ENCODE measurements at regions not wholly inside any gene's neighbourhood (a gene's known extent, or its start where the extent isn't known, plus 50 kb on each side); places are given as distances from the start of the nearest gene placed in this dataset.
"Not testable (repeated sequence)": the region's sequence is repeated elsewhere in the genome, so short reads cannot be mapped to it uniquely, and the experiment has no call there.

GRCh38 chr13:48583859-48584311 is 51.0 kb upstream of the RCBTB2 start:
- H3K27me3 ChIP-seq (ENCODE audit: insufficient read depth, low read length), result no peaks in the 10 kb centered on the region
- H3K4me1 ChIP-seq (ENCODE audit: insufficient read depth, low read length), result peaks cover 13% of the 10 kb centered on the region
- no peaks in the 10 kb centered on the region for H3K36me3 ChIP-seq (ENCODE audit: insufficient read depth, low read length)
- H3K9me3 ChIP-seq (ENCODE audit: insufficient read depth, low read depth, low read length), result no peaks in the 10 kb centered on the region
- H3K4me3 ChIP-seq (ENCODE audit: low read length), result no peak overlapping the region
- H3K27ac ChIP-seq (ENCODE audit: low read depth, low read length), result no peak overlapping the region
- no peak overlapping the region for H3K9ac ChIP-seq (ENCODE audit: low read depth, low read length)
- 94% methylated on average over 3 of the region's 3 CpGs for WGBS

DNA sequence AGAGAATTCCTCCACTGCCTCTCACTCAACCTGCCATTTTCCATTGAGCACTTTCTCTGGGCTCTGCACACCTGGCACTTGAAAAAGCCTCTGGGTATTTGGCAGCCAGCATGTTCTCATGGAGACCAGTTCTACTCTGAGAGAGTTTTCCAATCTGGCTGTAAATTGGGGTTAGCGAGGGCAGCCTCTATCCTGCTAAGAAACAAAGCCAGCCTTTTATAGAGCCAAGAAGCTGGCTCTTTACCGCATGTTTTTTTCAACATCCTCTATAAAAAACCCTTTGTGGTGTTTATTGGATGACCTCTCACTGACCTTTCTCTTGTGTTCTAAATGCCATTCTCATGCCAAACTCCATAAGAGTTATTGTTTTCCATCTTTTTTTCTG is 52.6 kb upstream of the RCBTB2 start:
- Histone ChIP-seq H3K27me3 (ENCODE audit: insufficient read depth, low read length) (no peaks in the 10 kb centered on the region), H3K4me1 (ENCODE audit: insufficient read depth, low read length) (peaks cover 13% of the 10 kb centered on the region), H3K36me3 (ENCODE audit: insufficient read depth, low read length) (no peaks in the 10 kb centered on the region), H3K9me3 (ENCODE audit: insufficient read depth, low read depth, low read length) (no peaks in the 10 kb centered on the region), H3K27ac (ENCODE audit: low read depth, low read length) (peak overlapping the region; percentile 15; the same call in 1 of the 2 replicates), H3K4me3 (ENCODE audit: low read length) (no peak overlapping the region), H3K9ac (ENCODE audit: low read depth, low read length) (no peak overlapping the region)
- 74% methylated on average over 2 of the region's 2 CpGs for WGBS

- no peak overlapping the region for H3K4me3 ChIP-seq (ENCODE audit: low read length)
- peaks cover 14% of the 10 kb centered on the region for H3K4me1 ChIP-seq (ENCODE audit: insufficient read depth, low read length)
- H3K9me3 ChIP-seq (ENCODE audit: insufficient read depth, low read depth, low read length), result 0 out of 2 replicates have a peak, but pooled peaks cover 3% of the 10 kb centered on the region
- H3K27ac ChIP-seq (ENCODE audit: low read depth, low read length), result no peak overlapping the region
- H3K36me3 ChIP-seq (ENCODE audit: insufficient read depth, low read length), result no peaks in the 10 kb centered on the region
- no peaks in the 10 kb centered on the region for H3K27me3 ChIP-seq (ENCODE audit: insufficient read depth, low read length)
- H3K9ac ChIP-seq (ENCODE audit: low read depth, low read length), result no peak overlapping the region
- 76% methylated on average over 5 of the region's 5 CpGs for WGBS
Observed at GRCh38 chr13:48586591-48587103, 53.8 kb upstream of the RCBTB2 start.

GRCh38 chr13:48588120-48588519 is 55.2 kb upstream of the RCBTB2 start:
- H3K27ac ChIP-seq (ENCODE audit: low read depth, low read length), result no peak overlapping the region
- H3K27me3 ChIP-seq (ENCODE audit: insufficient read depth, low read length), result no peaks in the 10 kb centered on the region
- H3K4me1 ChIP-seq (ENCODE audit: insufficient read depth, low read length), result peaks cover 29% of the 10 kb centered on the region
- no peak overlapping the region for H3K9ac ChIP-seq (ENCODE audit: low read depth, low read length)
- 96% methylated on average over 2 of the region's 2 CpGs for WGBS
- no peak overlapping the region for H3K4me3 ChIP-seq (ENCODE audit: low read length)
- 0 out of 2 replicates have a peak, but pooled peaks cover 3% of the 10 kb centered on the region for H3K9me3 ChIP-seq (ENCODE audit: insufficient read depth, low read depth, low read length)
- H3K36me3 ChIP-seq (ENCODE audit: insufficient read depth, low read length), result no peaks in the 10 kb centered on the region

GRCh38 chr13:48590141-48590901 is 57.4 kb upstream of the RCBTB2 start:
- no peak overlapping the region for H3K4me3 ChIP-seq (ENCODE audit: low read length)
- no peaks in the 10 kb centered on the region for H3K36me3 ChIP-seq (ENCODE audit: insufficient read depth, low read length)
- H3K27ac ChIP-seq (ENCODE audit: low read depth, low read length), result no peak overlapping the region
- peaks cover 50% of the 10 kb centered on the region for H3K4me1 ChIP-seq (ENCODE audit: insufficient read depth, low read length)
- 91% methylated on average over 3 of the region's 5 CpGs for WGBS
- 0 out of 2 replicates have a peak, but pooled peaks cover 3% of the 10 kb centered on the region for H3K9me3 ChIP-seq (ENCODE audit: insufficient read depth, low read depth, low read length)
- no peaks in the 10 kb centered on the region for H3K27me3 ChIP-seq (ENCODE audit: insufficient read depth, low read length)
- no peak overlapping the region for H3K9ac ChIP-seq (ENCODE audit: low read depth, low read length)

GRCh38 chr13:48591124-48591872 is 58.4 kb upstream of the RCBTB2 start:
- not testable (repeated sequence) for H3K9me3 ChIP-seq (ENCODE audit: insufficient read depth, low read depth, low read length); H3K4me3 ChIP-seq (ENCODE audit: low read length); H3K9ac ChIP-seq (ENCODE audit: low read depth, low read length); H3K27me3 ChIP-seq (ENCODE audit: insufficient read depth, low read length); H3K36me3 ChIP-seq (ENCODE audit: insufficient read depth, low read length)
- Histone ChIP-seq H3K27ac (ENCODE audit: low read depth, low read length) (peak overlapping the region; percentile 58), H3K4me1 (ENCODE audit: insufficient read depth, low read length) (peaks cover 45% of the 10 kb centered on the region)
- WGBS, result 89% methylated on average over 12 of the region's 12 CpGs

GRCh38 chr13:48591889-48592687 is 59.2 kb upstream of the RCBTB2 start:
- Histone ChIP-seq H3K36me3 (ENCODE audit: insufficient read depth, low read length) (no peaks in the 10 kb centered on the region), H3K27ac (ENCODE audit: low read depth, low read length) (peak overlapping the region; percentile 58), H3K27me3 (ENCODE audit: insufficient read depth, low read length) (no peaks in the 10 kb centered on the region), H3K4me1 (ENCODE audit: insufficient read depth, low read length) (peaks cover 40% of the 10 kb centered on the region), H3K4me3 (ENCODE audit: low read length) (no peak overlapping the region), H3K9me3 (ENCODE audit: insufficient read depth, low read depth, low read length) (peaks cover 3% of the 10 kb centered on the region; the same call in 1 of the 2 replicates), H3K9ac (ENCODE audit: low read depth, low read length) (no peak overlapping the region; the same call in 1 of the 2 replicates)
- WGBS, result 76% methylated on average over 3 of the region's 4 CpGs

- H3K27me3 ChIP-seq (ENCODE audit: insufficient read depth, low read length), result no peaks in the 10 kb centered on the region
- 74% methylated on average over 1 of the region's 1 CpG for WGBS
- H3K4me1 ChIP-seq (ENCODE audit: insufficient read depth, low read length), result peaks cover 40% of the 10 kb centered on the region
- H3K9ac ChIP-seq (ENCODE audit: low read depth, low read length), result no peak overlapping the region; the same call in 1 of the 2 replicates
- peaks cover 7% of the 10 kb centered on the region; the same call in 1 of the 2 replicates for H3K9me3 ChIP-seq (ENCODE audit: insufficient read depth, low read depth, low read length)
- no peaks in the 10 kb centered on the region for H3K36me3 ChIP-seq (ENCODE audit: insufficient read depth, low read length)
- no peak overlapping the region for H3K4me3 ChIP-seq (ENCODE audit: low read length)
- H3K27ac ChIP-seq (ENCODE audit: low read depth, low read length), result peak overlapping the region; percentile 58
Observed at GRCh38 chr13:48592688-48593049, 59.8 kb upstream of the RCBTB2 start.

GRCh38 chr13:48593536-48593935 is 60.2 kb upstream of the CYSLTR2 start:
- Histone ChIP-seq H3K27ac (ENCODE audit: low read depth, low read length) (peak overlapping the region; percentile 27), H3K36me3 (ENCODE audit: insufficient read depth, low read length) (no peaks in the 10 kb centered on the region), H3K4me3 (ENCODE audit: low read length) (no peak overlapping the region), H3K27me3 (ENCODE audit: insufficient read depth, low read length) (no peaks in the 10 kb centered on the region), H3K9me3 (ENCODE audit: insufficient read depth, low read depth, low read length) (peaks cover 14% of the 10 kb centered on the region), H3K9ac (ENCODE audit: low read depth, low read length) (no peak overlapping the region), H3K4me1 (ENCODE audit: insufficient read depth, low read length) (peaks cover 40% of the 10 kb centered on the region)
- WGBS, result 71% methylated on average over 4 of the region's 4 CpGs

- Histone ChIP-seq H3K9ac (ENCODE audit: low read depth, low read length) (no peak overlapping the region), H3K4me3 (ENCODE audit: low read length) (no peak overlapping the region), H3K9me3 (ENCODE audit: insufficient read depth, low read depth, low read length) (peaks cover 14% of the 10 kb centered on the region), H3K27ac (ENCODE audit: low read depth, low read length) (peak overlapping the region; percentile 27), H3K36me3 (ENCODE audit: insufficient read depth, low read length) (no peaks in the 10 kb centered on the region), H3K4me1 (ENCODE audit: insufficient read depth, low read length) (peaks cover 40% of the 10 kb centered on the region), H3K27me3 (ENCODE audit: insufficient read depth, low read length) (no peaks in the 10 kb centered on the region)
- 23% methylated on average over 4 of the region's 6 CpGs for WGBS
Observed at GRCh38 chr13:48594096-48594815, 59.5 kb upstream of the CYSLTR2 start.
